Lower leg skin (tissue), 4 donors: ENCODE measurements at regions not wholly inside any gene's neighbourhood (a gene's known extent, or its start where the extent isn't known, plus 50 kb on each side); places are given as distances from the start of the nearest gene placed in this dataset.
"Not testable (repeated sequence)": the region's sequence is repeated elsewhere in the genome, so short reads cannot be mapped to it uniquely, and the experiment has no call there.

Experiments
- DNase-seq, 2 donors: peaks; one replicate each; pipeline ENCODE4 v3.0.0-alpha.2; 2019; ENCODE audit warnings: low spot score in 2 of 2
- H3K4me3 ChIP-seq: fragments of 200-600 bp; sonication (generic); 2 replicates; pipeline ENCODE4 v1.5.1; 2017; ENCODE audit warnings: mild to moderate bottlenecking, low read depth; ENCODE audit not compliant: poor library complexity, severe bottlenecking
- CTCF ChIP-seq, 3 donors: fragments of 450-650 bp; IDR thresholded peaks; one replicate each; pipeline ENCODE4 v1.5.1; 2016; ENCODE audit warnings: antibody characterized with exemption in 3 of 3, mild to moderate bottlenecking in 3 of 3, moderate library complexity in 2 of 3
- POLR2A ChIP-seq, 2 donors: fragments of 450-650 bp; IDR thresholded peaks; one replicate each; pipeline ENCODE4 v1.6.1; 2016 to 2017; ENCODE audit warnings: antibody characterized with exemption in 2 of 2, mild to moderate bottlenecking in 1 of 2, moderate library complexity in 1 of 2
- WGBS, 2 donors: methylation state at CpG; one replicate each; pipeline ENCODE4 v1.1.5; 2018; 5-methylcytosine and 5-hydroxymethylcytosine counted together
- intact Hi-C: fragments of 100-400 bp; cut with DNase I; formaldehyde crosslinking; loops from one replicate; pipeline ENCODE4 v1.15.0; 2023; ENCODE audit warnings: low total_unique reads

- WGBS, 2 donors: 81 to 85% methylated on average over 4 of the region's 4 CpGs
- no peak for DNase-seq
These were observed 77.9 kb downstream of the TSN start for GRCh38 chr2:121833358-121833723.

GRCh38 chr2:121836611-121837010 is 81.2 kb downstream of the TSN start:
- H3K4me3 ChIP-seq: no peak overlapping the region
- DNase-seq: no peak
- WGBS, 2 donors: 60 to 67% methylated on average over 10 of the region's 10 CpGs
- no peak for TF ChIP-seq CTCF (IDR thresholded peaks at IDR 0.05)
- no peak for TF ChIP-seq POLR2A (IDR thresholded peaks at IDR 0.05)
- intact Hi-C loops: no loop called here

More at GRCh38 chr2:121833358-121833723, 77.9 kb downstream of the TSN start:
- no peak overlapping the region for H3K4me3 ChIP-seq
- intact Hi-C loops: no loop called here
- TF ChIP-seq POLR2A (IDR thresholded peaks at IDR 0.05) (no peak), CTCF (IDR thresholded peaks at IDR 0.05) (no peak)

GRCh38 chr2:121837591-121837990 is 82.1 kb downstream of the TSN start:
- 52 to 65% methylated on average over 3 of the region's 3 CpGs for WGBS, 2 donors
- H3K4me3 ChIP-seq: no peak overlapping the region

GRCh38 chr2:121838551-121838950 is 83.1 kb downstream of the TSN start:
- intact Hi-C loops: no loop called here
- no peak for DNase-seq
- H3K4me3 ChIP-seq: no peak overlapping the region
- WGBS, 2 donors: 95 to 96% methylated on average over 2 of the region's 2 CpGs
- TF ChIP-seq CTCF (IDR thresholded peaks at IDR 0.05) (no peak), POLR2A (IDR thresholded peaks at IDR 0.05) (no peak)

More at GRCh38 chr2:121837591-121837990, 82.1 kb downstream of the TSN start:
- TF ChIP-seq CTCF (IDR thresholded peaks at IDR 0.05): no peak
- no peak for TF ChIP-seq POLR2A (IDR thresholded peaks at IDR 0.05)
- intact Hi-C loops: no loop called here
- DNase-seq: no peak

GRCh38 chr2:121839584-121839983 is 84.1 kb downstream of the TSN start:
- WGBS, 2 donors: 85 to 97% methylated on average over 3 of the region's 3 CpGs
- no peak for TF ChIP-seq POLR2A (IDR thresholded peaks at IDR 0.05)
- no peak for TF ChIP-seq CTCF (IDR thresholded peaks at IDR 0.05)
- no peak overlapping the region for H3K4me3 ChIP-seq
- intact Hi-C loops: no loop called here
- no peak for DNase-seq

- WGBS, 2 donors: 56 to 57% methylated on average over 2 of the region's 2 CpGs
- no peak for TF ChIP-seq POLR2A (IDR thresholded peaks at IDR 0.05)
- TF ChIP-seq CTCF (IDR thresholded peaks at IDR 0.05): no peak
- intact Hi-C loops: no loop called here
- no peak for DNase-seq
- no peak overlapping the region for H3K4me3 ChIP-seq
These were observed 93.8 kb downstream of the TSN start for GRCh38 chr2:121849236-121849635.

- DNase-seq, intact Hi-C loops, H3K4me3 ChIP-seq: not testable (repeated sequence)
- WGBS, 2 donors: 87 to 89% methylated on average over 1 of the region's 1 CpG
These were observed 97.7 kb downstream of the TSN start for GRCh38 chr2:121853149-121853548.
